Ectodermal cell (in vitro differentiated cells): ENCODE measurements at regions not wholly inside any gene's neighbourhood (a gene's known extent, or its start where the extent isn't known, plus 50 kb on each side); places are given as distances from the start of the nearest gene placed in this dataset.

Experiments used
- H3K27ac ChIP-seq: 2 replicates; pipeline ENCODE4 v1.7.0; 2013; ENCODE audit warnings: mild to moderate bottlenecking, low read depth, low read length; ENCODE audit not compliant: insufficient read depth, poor library complexity, severe bottlenecking
- H3K27me3 ChIP-seq: 2 replicates; pipeline ENCODE4 v1.7.0; 2013; ENCODE audit warnings: mild to moderate bottlenecking, low read length; ENCODE audit not compliant: insufficient read depth, control insufficient read depth, poor library complexity, severe bottlenecking
- H3K36me3 ChIP-seq: one replicate; pipeline ENCODE4 v1.7.0; 2013; ENCODE audit warnings: low read length; ENCODE audit not compliant: control insufficient read depth, insufficient read depth
- H3K4me1 ChIP-seq: one replicate; pipeline ENCODE4 v1.7.0; 2013; ENCODE audit warnings: low read length; ENCODE audit not compliant: control insufficient read depth, insufficient read depth
- H3K4me3 ChIP-seq: 2 replicates; pipeline ENCODE4 v1.7.0; 2013; ENCODE audit warnings: low read depth, low read length, control low read depth; ENCODE audit not compliant: insufficient read depth
- H3K9me3 ChIP-seq: 2 replicates; pipeline ENCODE4 v1.7.0; 2013; ENCODE audit warnings: mild to moderate bottlenecking, low read length, moderate library complexity; ENCODE audit not compliant: control insufficient read depth
- WGBS, 2 experiments: methylation state at CpG; one replicate each; pipeline ENCODE4 v1.1.7; 2013; ENCODE audit warnings: missing lambda C conversion rate in 2 of 2; 5-methylcytosine and 5-hydroxymethylcytosine counted together

- Histone ChIP-seq H3K9me3 (no peaks in the 10 kb centered on the region), H3K4me3 (no peak overlapping the region), H3K36me3 (no peaks in the 10 kb centered on the region), H3K27me3 (no peaks in the 10 kb centered on the region), H3K4me1 (no peaks in the 10 kb centered on the region), H3K27ac (no peak overlapping the region)
- WGBS, 2 experiments: 100% methylated on average over 1 to 3 of the region's 3 CpGs
Measured at GRCh38 chr1:168932539-168932938, 174.0 kb upstream of the ATP1B1 start.

- Histone ChIP-seq H3K4me1 (no peaks in the 10 kb centered on the region), H3K27me3 (no peaks in the 10 kb centered on the region), H3K36me3 (no peaks in the 10 kb centered on the region), H3K9me3 (no peaks in the 10 kb centered on the region), H3K4me3 (no peak overlapping the region), H3K27ac (no peak overlapping the region)
- WGBS, 2 experiments: 92 to 93% methylated on average over 4 of the region's 4 CpGs
Measured at GRCh38 chr1:168933141-168933805, 173.2 kb upstream of the ATP1B1 start.

- Histone ChIP-seq H3K4me3 (no peak overlapping the region), H3K36me3 (no peaks in the 10 kb centered on the region), H3K4me1 (no peaks in the 10 kb centered on the region), H3K27me3 (no peaks in the 10 kb centered on the region), H3K27ac (no peak overlapping the region), H3K9me3 (no peaks in the 10 kb centered on the region)
- WGBS, 2 experiments: 64 to 96% methylated on average over 2 to 3 of the region's 3 CpGs
Measured at GRCh38 chr1:168939110-168939946, 167.2 kb upstream of the ATP1B1 start.

DNA sequence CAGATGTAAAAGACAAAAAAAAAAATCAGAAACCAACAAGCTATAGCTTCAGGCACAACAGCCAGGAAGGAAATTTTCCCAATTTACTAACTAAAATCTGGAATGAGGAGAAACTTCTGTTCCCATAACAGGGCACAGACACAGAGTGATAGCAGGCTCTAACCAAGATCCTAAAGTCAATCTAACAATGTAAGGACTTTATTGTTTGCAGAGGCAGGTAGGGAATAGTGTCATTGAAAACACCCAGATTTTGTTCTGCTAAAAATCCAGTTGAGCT lies 166.6 kb upstream of the ATP1B1 start:
- Histone ChIP-seq H3K27ac (no peak overlapping the region), H3K36me3 (no peaks in the 10 kb centered on the region), H3K4me1 (no peaks in the 10 kb centered on the region), H3K9me3 (no peaks in the 10 kb centered on the region), H3K27me3 (no peaks in the 10 kb centered on the region), H3K4me3 (no peak overlapping the region)

DNA sequence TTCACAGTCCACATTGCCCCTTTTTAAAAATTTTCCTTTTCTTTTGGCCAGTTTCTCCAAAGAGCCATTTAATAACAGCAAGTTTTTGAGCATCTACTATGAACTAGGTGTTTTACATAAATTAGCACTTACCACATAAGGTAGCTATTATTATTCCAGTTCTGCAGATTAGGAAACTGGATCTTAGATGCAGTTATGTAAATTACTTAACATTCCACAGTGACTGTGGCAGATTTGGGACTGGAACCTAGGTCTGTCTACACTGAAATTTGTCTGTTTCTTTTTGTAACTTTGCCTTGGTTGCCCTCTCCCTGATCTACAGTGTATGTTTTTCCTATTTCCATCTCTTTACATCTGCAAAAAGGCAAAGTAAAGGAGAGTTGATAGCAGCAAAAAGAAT lies 164.8 kb upstream of the ATP1B1 start:
- no peaks in the 10 kb centered on the region for H3K4me1 ChIP-seq
- no peak overlapping the region for H3K27ac ChIP-seq
- no peaks in the 10 kb centered on the region for H3K9me3 ChIP-seq
- no peak overlapping the region for H3K4me3 ChIP-seq
- no peaks in the 10 kb centered on the region for H3K36me3 ChIP-seq
- H3K27me3 ChIP-seq: no peaks in the 10 kb centered on the region

GRCh38 chr1:168942165-168942564 lies 164.3 kb upstream of the ATP1B1 start:
- WGBS, 2 experiments: 89 to 98% methylated on average over 2 of the region's 2 CpGs
- no peak overlapping the region for H3K27ac ChIP-seq
- no peaks in the 10 kb centered on the region for H3K27me3 ChIP-seq
- H3K4me1 ChIP-seq: no peaks in the 10 kb centered on the region
- no peak overlapping the region for H3K4me3 ChIP-seq
- no peaks in the 10 kb centered on the region for H3K9me3 ChIP-seq
- H3K36me3 ChIP-seq: no peaks in the 10 kb centered on the region

- H3K4me1 ChIP-seq: no peaks in the 10 kb centered on the region
- H3K4me3 ChIP-seq: no peak overlapping the region
- H3K27ac ChIP-seq: no peak overlapping the region
- no peaks in the 10 kb centered on the region for H3K36me3 ChIP-seq
- 94 to 95% methylated on average over 3 of the region's 3 CpGs for WGBS, 2 experiments
- H3K27me3 ChIP-seq: no peaks in the 10 kb centered on the region
- no peaks in the 10 kb centered on the region for H3K9me3 ChIP-seq
Measured at GRCh38 chr1:168945870-168946269, 160.6 kb upstream of the ATP1B1 start.

- Histone ChIP-seq H3K27ac (no peak overlapping the region), H3K36me3 (no peaks in the 10 kb centered on the region), H3K4me3 (no peak overlapping the region), H3K4me1 (no peaks in the 10 kb centered on the region), H3K9me3 (no peaks in the 10 kb centered on the region), H3K27me3 (no peaks in the 10 kb centered on the region)
- 86 to 100% methylated on average over 2 of the region's 2 CpGs for WGBS, 2 experiments
Measured at GRCh38 chr1:168947041-168947440, 159.4 kb upstream of the ATP1B1 start.

GRCh38 chr1:168949672-168950071 lies 156.8 kb upstream of the ATP1B1 start:
- Histone ChIP-seq H3K4me3 (no peak overlapping the region), H3K9me3 (no peaks in the 10 kb centered on the region), H3K27me3 (no peaks in the 10 kb centered on the region), H3K4me1 (no peaks in the 10 kb centered on the region), H3K27ac (no peak overlapping the region), H3K36me3 (no peaks in the 10 kb centered on the region)

GRCh38 chr1:168957818-168958217 lies 148.7 kb upstream of the ATP1B1 start:
- H3K27me3 ChIP-seq: no peaks in the 10 kb centered on the region
- 90 to 97% methylated on average over 2 of the region's 2 CpGs for WGBS, 2 experiments
- H3K9me3 ChIP-seq: no peaks in the 10 kb centered on the region
- H3K36me3 ChIP-seq: no peaks in the 10 kb centered on the region
- no peak overlapping the region for H3K27ac ChIP-seq
- H3K4me3 ChIP-seq: no peak overlapping the region
- H3K4me1 ChIP-seq: no peaks in the 10 kb centered on the region
